ENCODE measurements at regions not wholly inside any gene's neighbourhood (a gene's known extent, or its start where the extent isn't known, plus 50 kb on each side); places are given as distances from the start of the nearest gene placed in this dataset.
"Not testable (repeated sequence)": the region's sequence is repeated elsewhere in the genome, so short reads cannot be mapped to it uniquely, and the experiment has no call there.

DNA sequence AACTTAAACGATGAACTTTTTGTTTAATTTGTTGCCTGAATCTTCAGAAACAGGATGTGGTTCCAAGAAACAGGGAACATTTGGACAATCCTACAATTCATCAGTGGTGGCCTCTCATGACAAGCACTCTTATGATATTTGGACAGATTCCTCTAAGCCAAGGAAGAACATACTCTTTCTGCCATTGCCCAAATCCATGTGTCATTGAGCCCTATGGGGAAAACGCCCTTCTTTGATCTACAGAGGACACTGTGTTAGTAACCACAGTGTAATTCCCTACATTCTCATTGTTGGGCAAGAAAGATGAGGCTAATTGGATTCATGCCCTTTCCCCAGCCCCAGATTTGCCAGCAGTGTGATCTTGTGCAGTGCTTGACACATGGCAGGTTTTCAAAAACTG lies 167.7 kb upstream of the PTCH1 start:
- no peak for DNase-seq (ENCODE audit: low read depth in 3 of 3, low spot score in 2 of 3)

GRCh38 chr9:95680306-95680705 lies 163.5 kb upstream of the PTCH1 start:
- not testable (repeated sequence) for DNase-seq (ENCODE audit: low read depth in 3 of 3, low spot score in 2 of 3)

GRCh38 chr9:95679874-95680273 lies 163.1 kb upstream of the PTCH1 start:
- DNase-seq (ENCODE audit: low read depth in 3 of 3, low spot score in 2 of 3) = no peak

- no peak for DNase-seq (ENCODE audit: low read depth in 3 of 3, low spot score in 2 of 3)
Observed at GRCh38 chr9:95678759-95679158, 162.0 kb upstream of the PTCH1 start.

GRCh38 chr9:95670122-95670521 lies 153.4 kb upstream of the PTCH1 start:
- no peak for DNase-seq (ENCODE audit: low read depth in 3 of 3, low spot score in 2 of 3)

DNA sequence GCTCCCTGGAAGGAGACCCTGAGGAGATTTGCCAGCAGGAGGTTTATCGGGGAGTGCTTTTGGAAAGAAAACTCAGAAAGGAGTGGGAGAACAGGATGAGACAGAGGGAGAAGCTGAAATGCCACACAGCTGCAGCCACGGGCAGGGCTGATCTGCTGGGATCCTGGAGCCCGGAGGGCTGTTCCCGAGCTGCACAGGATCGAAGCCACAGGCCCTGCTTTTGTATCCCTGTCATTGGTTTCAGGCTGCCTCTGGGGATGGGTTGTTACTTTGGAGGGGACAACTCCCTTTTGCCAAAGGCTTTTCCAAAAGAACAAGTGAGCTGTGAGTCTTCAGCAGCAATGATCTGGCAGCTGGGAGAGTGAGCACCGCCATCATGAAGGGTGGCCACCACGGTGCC lies 152.5 kb upstream of the PTCH1 start:
- DNase-seq (ENCODE audit: low read depth in 3 of 3, low spot score in 2 of 3) = no peak

DNA sequence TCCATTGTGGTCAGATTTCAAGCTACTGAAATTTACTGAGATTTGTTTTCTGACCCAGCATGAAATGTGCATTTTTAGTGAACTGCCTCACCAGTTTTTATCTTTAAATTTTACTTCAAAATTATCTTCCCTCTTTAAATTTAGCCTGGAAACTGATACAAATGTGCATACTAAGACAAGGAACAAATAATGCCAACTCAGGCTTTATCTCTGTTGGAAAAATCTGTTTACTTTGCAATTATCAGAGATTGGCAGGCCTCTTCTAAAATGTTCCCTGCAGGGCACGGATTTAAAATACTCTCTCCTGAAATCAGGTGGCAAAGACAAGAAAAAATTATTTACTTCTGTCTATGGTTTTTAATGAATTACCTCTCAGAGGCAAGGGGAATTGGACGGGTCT lies 151.0 kb upstream of the PTCH1 start:
- no peak for DNase-seq (ENCODE audit: low read depth in 3 of 3, low spot score in 2 of 3)

DNA sequence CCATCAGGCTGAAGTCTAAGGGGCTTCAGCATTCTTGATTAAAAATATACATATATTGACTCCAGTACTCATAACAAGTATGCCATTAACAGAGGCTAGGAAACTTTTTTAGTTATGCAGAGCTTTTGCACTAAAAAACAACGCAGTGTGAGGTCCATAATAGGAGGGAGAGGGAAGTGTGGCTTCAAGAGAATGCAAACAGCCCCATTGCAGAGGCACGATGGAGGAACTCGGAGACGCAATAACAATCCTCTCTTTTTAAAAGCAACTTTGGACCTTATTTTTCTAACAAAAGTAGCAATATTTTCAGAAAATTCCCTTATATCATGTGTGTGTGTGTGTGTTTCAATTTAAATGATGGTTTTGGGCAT lies 150.0 kb upstream of the PTCH1 start:
- DNase-seq (ENCODE audit: low read depth in 3 of 3, low spot score in 2 of 3) = no peak

- DNase-seq (ENCODE audit: low read depth in 3 of 3, low spot score in 2 of 3) = no peak
Observed at GRCh38 chr9:95666096-95666784, 149.5 kb upstream of the PTCH1 start.

DNA sequence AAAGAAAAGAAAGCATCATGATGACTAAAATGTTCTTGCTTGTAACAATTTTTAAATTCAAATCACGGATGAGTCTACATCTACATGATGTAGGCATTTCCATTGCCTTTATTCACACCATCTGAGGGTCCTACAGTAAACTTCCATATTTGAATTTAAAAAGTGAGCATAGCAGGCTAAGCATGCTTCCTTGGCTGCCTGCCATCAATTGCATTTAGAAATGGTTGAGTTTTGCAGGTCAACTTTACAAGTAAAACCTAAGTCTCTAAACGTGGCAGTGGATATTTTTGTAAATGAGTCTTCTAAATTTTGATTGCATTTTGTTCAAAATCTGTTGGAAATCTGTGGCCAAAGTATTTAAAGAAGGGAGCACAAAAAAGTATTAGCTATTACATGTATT lies 136.5 kb upstream of the PTCH1 start:
- DNase-seq (ENCODE audit: low read depth in 3 of 3, low spot score in 2 of 3) = no peak

GRCh38 chr9:95650720-95651119 lies 133.9 kb upstream of the PTCH1 start:
- DNase-seq (ENCODE audit: low read depth in 3 of 3, low spot score in 2 of 3) = no peak

- DNase-seq (ENCODE audit: low read depth in 3 of 3, low spot score in 2 of 3) = no peak
Observed at GRCh38 chr9:95649801-95650213, 133.0 kb upstream of the PTCH1 start.

DNA sequence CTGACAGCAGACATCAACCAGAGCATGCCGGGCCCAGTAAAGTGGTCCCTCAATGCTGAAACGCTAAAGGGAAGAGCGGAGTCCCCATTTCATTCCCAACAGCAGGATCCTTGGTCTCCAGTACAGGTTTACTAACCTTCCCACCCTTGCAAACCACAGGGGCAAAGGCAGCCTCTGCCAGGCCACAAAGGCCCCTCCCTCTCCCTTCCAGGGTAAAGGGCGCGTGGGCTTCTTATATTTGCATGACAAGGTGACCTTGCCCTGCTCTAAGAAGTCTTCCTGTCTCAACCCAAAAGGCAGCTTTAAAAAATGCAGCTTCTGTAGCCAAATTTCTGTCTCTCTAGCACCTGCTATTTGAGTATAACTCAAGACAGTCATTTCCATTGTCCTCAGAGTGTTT lies 131.5 kb upstream of the PTCH1 start:
- no peak for DNase-seq (ENCODE audit: low read depth in 3 of 3, low spot score in 2 of 3)

- DNase-seq (ENCODE audit: low read depth in 3 of 3, low spot score in 2 of 3) = no peak
Observed at GRCh38 chr9:95645992-95646391, 129.2 kb upstream of the PTCH1 start.

GRCh38 chr9:95645579-95645978 lies 128.8 kb upstream of the PTCH1 start:
- no peak for DNase-seq (ENCODE audit: low read depth in 3 of 3, low spot score in 2 of 3)

DNA sequence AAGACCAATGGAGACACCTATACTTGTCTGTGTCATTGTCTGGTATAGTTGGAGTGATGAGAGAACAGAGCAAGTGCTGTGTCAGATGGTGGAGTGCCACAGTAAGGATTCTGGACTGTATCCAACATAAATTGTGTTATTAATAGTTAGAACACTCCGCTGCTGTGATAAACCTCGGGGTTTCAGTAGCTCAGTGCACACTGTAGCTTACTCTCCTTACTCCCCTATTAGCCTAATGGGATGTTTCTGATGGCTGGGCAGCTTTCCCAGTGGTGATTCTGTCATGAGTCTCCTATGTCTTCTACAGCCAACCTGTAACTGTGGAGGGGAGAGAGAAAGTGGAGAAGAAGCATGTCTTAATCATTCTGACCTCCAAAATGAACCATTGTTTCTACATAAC lies 127.6 kb upstream of the PTCH1 start:
- no peak for DNase-seq (ENCODE audit: low read depth in 3 of 3, low spot score in 2 of 3)

DNA sequence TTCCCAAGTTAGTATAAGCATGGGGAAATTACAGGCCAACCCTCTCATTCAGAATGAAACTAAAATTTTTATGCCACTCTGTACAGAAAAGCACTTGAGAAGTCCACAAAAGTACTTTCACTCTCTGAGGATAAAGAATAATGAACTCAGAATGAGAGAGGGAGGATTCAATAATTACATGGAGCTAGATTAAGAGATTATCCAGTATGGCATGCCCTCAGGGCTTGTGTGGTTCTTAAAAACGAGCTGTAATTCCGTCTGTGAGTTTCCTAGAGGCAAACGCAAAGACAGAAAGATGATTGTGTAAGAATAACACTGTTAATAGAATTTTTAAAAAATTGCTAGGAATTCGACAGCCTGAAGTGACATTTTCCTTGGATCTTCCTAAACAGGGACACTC lies 126.8 kb upstream of the PTCH1 start:
- no peak for DNase-seq (ENCODE audit: low read depth in 3 of 3, low spot score in 2 of 3)

DNA sequence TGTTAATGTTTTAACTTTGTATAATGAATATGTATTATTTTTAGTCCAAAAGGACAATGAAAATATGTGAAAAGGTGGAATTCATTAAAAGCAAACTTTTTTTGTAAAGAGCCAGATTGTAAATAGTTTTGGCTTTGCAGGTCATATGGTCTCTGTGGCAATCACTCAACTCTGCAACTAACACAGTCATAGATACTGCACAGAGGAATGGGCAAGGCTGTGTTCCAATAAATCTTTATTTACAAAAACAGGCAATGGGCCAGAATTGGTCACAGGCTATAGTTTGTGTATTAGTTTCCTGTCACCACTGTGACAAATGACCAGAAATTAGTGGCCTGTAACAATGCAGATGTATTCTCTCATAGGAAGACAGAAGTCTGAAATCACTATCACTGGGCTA lies 125.4 kb upstream of the PTCH1 start:
- DNase-seq (ENCODE audit: low read depth in 3 of 3, low spot score in 2 of 3) = no peak

- DNase-seq (ENCODE audit: low read depth in 3 of 3, low spot score in 2 of 3) = no peak
Observed at GRCh38 chr9:95641586-95641985, 124.8 kb upstream of the PTCH1 start.

DNA sequence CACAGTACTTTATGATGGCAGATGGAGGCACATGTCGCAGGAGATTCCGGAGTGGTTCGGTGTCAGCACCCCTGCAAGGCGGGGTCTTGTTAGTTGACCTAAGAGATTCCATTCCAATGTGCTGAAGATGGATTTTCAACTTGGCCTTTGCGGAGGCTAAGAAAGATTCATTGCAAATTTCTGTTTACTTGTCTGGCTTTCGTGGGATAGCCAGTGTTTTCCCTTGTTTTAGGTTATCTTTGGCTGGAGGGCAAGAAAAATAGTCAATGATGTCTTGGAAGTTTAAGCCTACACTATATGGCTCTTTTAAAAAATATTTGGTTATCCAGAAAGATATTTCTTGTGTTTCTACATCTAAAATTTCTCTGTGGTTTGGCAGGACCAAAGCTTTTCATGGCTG lies 123.6 kb upstream of the PTCH1 start:
- DNase-seq (ENCODE audit: low read depth in 3 of 3, low spot score in 2 of 3) = no peak

- DNase-seq (ENCODE audit: low read depth in 3 of 3, low spot score in 2 of 3) = no peak
Observed at GRCh38 chr9:95635986-95636671, 119.4 kb upstream of the PTCH1 start.

- no peak for DNase-seq (ENCODE audit: low read depth in 3 of 3, low spot score in 2 of 3)
Observed at GRCh38 chr9:95634536-95634935, 117.8 kb upstream of the PTCH1 start.

DNA sequence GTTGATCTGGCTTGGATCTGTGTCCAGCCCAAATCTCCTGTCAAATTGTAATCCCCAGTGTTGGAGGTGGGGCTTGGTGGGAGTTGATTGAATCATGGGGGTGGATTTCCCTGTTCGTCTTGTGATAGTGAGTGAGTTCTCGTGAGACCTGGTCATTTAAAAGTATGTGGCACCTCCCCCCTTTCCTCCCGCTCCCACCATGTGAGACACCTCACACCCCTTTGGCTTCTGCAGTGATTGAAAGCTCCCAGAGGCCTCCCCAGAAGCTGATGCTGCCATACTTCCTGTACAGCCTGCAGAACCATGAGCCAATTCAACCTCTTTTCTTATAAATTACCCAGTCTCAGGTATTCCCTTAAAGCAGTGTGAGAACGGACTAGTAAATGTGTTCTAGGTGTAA lies 117.3 kb upstream of the PTCH1 start:
- no peak for DNase-seq (ENCODE audit: low read depth in 3 of 3, low spot score in 2 of 3)

Measured in right renal cortex interstitium (tissue), 3 donors.